ENCODE measurements at regions not wholly inside any gene's neighbourhood (a gene's known extent, or its start where the extent isn't known, plus 50 kb on each side); places are given as distances from the start of the nearest gene placed in this dataset.

- DNase-seq, result no peak
- peaks cover 3% of the 10 kb centered on the region for H3K27me3 Mint-ChIP-seq
Measured at GRCh38 chr2:240322231-240322955, 113.1 kb upstream of the GPC1 start.

GRCh38 chr2:240322991-240323390 is 112.5 kb upstream of the GPC1 start:
- Mint-ChIP-seq H3K36me3 (ENCODE audit: low read depth) (no peaks in the 10 kb centered on the region), H3K4me3 (no peak overlapping the region), H3K4me1 (ENCODE audit: low read depth) (no peaks in the 10 kb centered on the region), H3K27me3 (peaks cover 3% of the 10 kb centered on the region), H3K9me3 (no peaks in the 10 kb centered on the region), H3K27ac (no peak overlapping the region)
- no peak for DNase-seq

More at GRCh38 chr2:240322231-240322955, 113.1 kb upstream of the GPC1 start:
- H3K4me1 Mint-ChIP-seq (ENCODE audit: low read depth), result no peaks in the 10 kb centered on the region
- H3K9me3 Mint-ChIP-seq, result no peaks in the 10 kb centered on the region
- H3K4me3 Mint-ChIP-seq, result no peak overlapping the region
- no peak overlapping the region for H3K27ac Mint-ChIP-seq
- no peaks in the 10 kb centered on the region for H3K36me3 Mint-ChIP-seq (ENCODE audit: low read depth)

DNA sequence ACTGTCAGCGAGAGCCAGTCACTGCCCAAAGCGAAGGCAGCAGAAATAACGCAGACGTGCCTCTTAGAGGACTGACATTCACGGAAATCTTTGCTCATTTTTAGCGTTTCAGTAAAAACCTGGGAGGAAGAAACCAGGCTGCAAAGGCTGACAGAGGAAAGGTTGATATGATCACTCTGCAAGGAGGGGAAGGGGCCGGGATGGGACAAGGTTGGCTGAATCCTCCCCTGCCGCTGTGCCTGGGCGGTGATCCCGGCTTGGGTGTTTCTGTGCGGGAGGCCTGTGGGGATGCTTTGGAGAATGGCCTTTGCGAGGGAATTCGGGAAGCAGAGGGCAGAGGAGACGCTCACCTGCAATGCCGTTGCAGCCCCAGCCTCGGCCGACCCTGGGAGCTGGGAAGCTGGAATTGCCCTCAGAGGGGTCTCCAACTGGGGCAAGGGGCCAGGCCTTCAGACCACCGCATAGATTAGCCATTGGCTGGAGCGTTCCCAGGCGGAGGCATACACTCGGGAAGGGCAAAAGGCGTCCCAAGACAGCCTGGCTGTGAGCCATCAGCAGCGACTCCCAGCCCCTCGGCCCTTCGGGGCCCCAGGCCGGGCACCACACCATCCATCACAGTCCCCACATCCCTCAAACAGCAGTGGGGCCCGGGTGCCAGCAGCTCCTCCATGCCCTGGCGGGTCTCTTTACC is 111.7 kb upstream of the GPC1 start:
- DNase-seq, result no peak
- no peak overlapping the region for H3K27ac Mint-ChIP-seq
- no peaks in the 10 kb centered on the region for H3K4me1 Mint-ChIP-seq (ENCODE audit: low read depth)
- H3K27me3 Mint-ChIP-seq, result peaks cover 4% of the 10 kb centered on the region
- no peaks in the 10 kb centered on the region for H3K9me3 Mint-ChIP-seq
- no peaks in the 10 kb centered on the region for H3K36me3 Mint-ChIP-seq (ENCODE audit: low read depth)
- H3K4me3 Mint-ChIP-seq, result no peak overlapping the region

GRCh38 chr2:240324312-240325015 is 111.0 kb upstream of the GPC1 start:
- DNase-seq, result no peak
- Mint-ChIP-seq H3K27ac (no peak overlapping the region), H3K4me3 (no peak overlapping the region), H3K27me3 (peaks cover 9% of the 10 kb centered on the region), H3K36me3 (ENCODE audit: low read depth) (no peaks in the 10 kb centered on the region), H3K9me3 (no peaks in the 10 kb centered on the region), H3K4me1 (ENCODE audit: low read depth) (no peaks in the 10 kb centered on the region)

DNA sequence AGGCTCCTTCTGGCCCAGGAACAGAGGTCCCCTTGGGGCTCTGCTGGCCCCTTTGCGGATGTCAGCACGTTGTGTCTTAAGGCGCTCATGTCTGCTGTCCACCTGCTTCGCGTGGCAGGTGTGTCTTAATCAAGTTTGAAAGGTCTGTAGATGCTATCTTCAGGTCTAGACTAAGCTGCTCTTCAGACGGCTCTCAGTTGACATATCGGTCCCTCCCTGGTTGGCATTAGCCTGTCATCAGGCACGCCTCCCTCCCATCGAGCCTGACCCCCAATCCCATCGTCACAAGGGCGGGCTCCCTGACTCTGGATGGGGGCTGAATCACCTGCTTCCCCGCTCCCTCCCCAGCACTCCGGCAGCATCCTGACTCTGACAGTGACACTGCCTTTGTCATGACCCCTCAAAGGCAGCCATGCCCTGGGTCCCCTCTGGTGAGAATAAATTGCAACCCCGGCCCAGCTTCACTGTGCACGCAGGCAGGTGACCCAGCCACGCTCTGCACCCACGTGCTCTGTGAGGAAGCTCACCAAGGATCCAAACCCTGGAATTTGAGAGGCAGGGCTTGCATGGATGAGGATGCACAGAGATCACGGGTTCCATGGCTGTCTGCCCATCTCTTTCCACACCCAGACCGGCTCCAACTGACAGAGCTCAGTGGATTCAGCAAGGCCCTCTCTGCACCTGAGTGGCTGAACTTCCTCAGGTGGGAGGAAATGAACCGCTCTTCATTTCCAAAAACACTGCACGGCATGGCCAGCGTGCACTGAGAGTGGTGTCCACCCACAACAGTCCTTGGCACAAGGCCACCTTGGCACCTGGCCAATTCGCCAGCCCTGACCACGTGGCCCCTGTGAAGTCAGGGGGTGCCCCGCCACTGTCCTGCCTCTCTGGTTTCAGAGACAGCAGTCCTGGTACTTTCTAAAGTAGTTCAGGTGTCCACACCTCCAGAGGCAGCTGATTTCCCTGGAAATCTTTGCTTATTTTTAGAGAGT is 110.2 kb upstream of the GPC1 start:
- Mint-ChIP-seq H3K9me3 (no peaks in the 10 kb centered on the region), H3K36me3 (ENCODE audit: low read depth) (no peaks in the 10 kb centered on the region), H3K27me3 (peaks cover 9% of the 10 kb centered on the region), H3K27ac (no peak overlapping the region), H3K4me3 (no peak overlapping the region), H3K4me1 (ENCODE audit: low read depth) (no peaks in the 10 kb centered on the region)
- no peak for DNase-seq

GRCh38 chr2:240326246-240326645 is 109.2 kb upstream of the GPC1 start:
- Mint-ChIP-seq H3K36me3 (ENCODE audit: low read depth) (no peaks in the 10 kb centered on the region), H3K4me1 (ENCODE audit: low read depth) (no peaks in the 10 kb centered on the region), H3K4me3 (no peak overlapping the region), H3K27me3 (peaks cover 10% of the 10 kb centered on the region), H3K27ac (no peak overlapping the region), H3K9me3 (peaks cover under 1% of the 10 kb centered on the region)
- no peak for DNase-seq

GRCh38 chr2:240326886-240327285 is 108.6 kb upstream of the GPC1 start:
- no peaks in the 10 kb centered on the region for H3K36me3 Mint-ChIP-seq (ENCODE audit: low read depth)
- peaks cover 6% of the 10 kb centered on the region for H3K9me3 Mint-ChIP-seq
- H3K27ac Mint-ChIP-seq, result no peak overlapping the region
- H3K4me3 Mint-ChIP-seq, result no peak overlapping the region
- no peaks in the 10 kb centered on the region for H3K4me1 Mint-ChIP-seq (ENCODE audit: low read depth)
- DNase-seq, result no peak
- H3K27me3 Mint-ChIP-seq, result peaks cover 13% of the 10 kb centered on the region

GRCh38 chr2:240327566-240327965 is 107.9 kb upstream of the GPC1 start:
- H3K36me3 Mint-ChIP-seq (ENCODE audit: low read depth), result no peaks in the 10 kb centered on the region
- peaks cover 15% of the 10 kb centered on the region for H3K27me3 Mint-ChIP-seq
- no peak overlapping the region for H3K4me3 Mint-ChIP-seq
- H3K4me1 Mint-ChIP-seq (ENCODE audit: low read depth), result no peaks in the 10 kb centered on the region
- H3K27ac Mint-ChIP-seq, result no peak overlapping the region
- DNase-seq, result no peak
- H3K9me3 Mint-ChIP-seq, result peaks cover 11% of the 10 kb centered on the region

DNA sequence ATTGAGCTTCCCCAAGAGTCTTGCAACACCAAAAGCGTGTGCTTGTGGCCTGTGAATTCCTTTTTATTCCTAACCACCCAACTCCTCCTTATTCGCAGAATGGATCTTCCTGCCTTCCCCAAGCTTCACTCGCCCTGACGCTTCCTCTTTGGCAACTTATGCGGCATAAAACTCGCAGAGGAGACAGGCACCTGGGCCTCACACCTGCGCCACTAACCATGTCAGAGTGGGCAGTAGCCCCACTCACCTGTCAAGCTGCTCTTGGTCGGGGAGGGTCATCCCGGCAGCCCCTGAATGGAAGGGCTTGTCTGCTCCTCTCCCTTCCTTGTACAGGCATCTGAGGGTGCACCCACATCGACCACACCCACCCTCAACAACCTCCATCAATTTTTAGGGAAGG is 106.9 kb upstream of the GPC1 start:
- Mint-ChIP-seq H3K9me3 (peaks cover 14% of the 10 kb centered on the region), H3K4me3 (no peak overlapping the region), H3K27ac (no peak overlapping the region), H3K36me3 (ENCODE audit: low read depth) (no peaks in the 10 kb centered on the region), H3K27me3 (peaks cover 19% of the 10 kb centered on the region), H3K4me1 (ENCODE audit: low read depth) (no peaks in the 10 kb centered on the region)
- DNase-seq, result no peak

DNA sequence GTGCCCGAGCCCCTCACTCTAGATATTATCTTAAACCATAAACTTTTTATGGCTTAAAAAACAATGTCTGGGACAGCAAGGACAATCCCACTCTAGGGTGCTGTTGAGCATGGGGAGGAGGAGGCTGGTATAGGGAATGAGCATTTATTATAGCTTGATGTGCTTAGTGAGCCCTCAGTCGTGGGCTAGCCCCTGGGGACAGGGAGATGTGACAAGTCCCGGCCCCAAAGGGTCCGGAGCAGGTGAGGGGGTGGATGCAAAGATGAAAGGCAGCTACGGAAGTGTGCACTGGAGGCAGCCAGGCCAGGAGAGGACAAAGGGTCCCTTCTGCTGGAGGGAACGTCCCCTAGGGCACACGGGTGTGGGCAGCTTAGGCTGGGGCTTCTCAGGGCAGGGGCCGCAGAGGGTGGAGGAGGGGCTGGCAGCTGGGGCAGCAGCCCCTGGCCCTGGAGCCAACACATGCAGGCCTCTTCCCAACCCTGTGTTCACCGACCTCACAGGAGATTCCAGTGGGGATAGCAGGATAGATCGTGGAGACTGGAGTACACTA is 106.3 kb upstream of the GPC1 start:
- peaks cover 14% of the 10 kb centered on the region for H3K9me3 Mint-ChIP-seq
- no peak overlapping the region for H3K27ac Mint-ChIP-seq
- no peak for DNase-seq
- no peaks in the 10 kb centered on the region for H3K4me1 Mint-ChIP-seq (ENCODE audit: low read depth)
- no peak overlapping the region for H3K4me3 Mint-ChIP-seq
- peaks cover 21% of the 10 kb centered on the region for H3K27me3 Mint-ChIP-seq
- no peaks in the 10 kb centered on the region for H3K36me3 Mint-ChIP-seq (ENCODE audit: low read depth)

- no peaks in the 10 kb centered on the region for H3K36me3 Mint-ChIP-seq (ENCODE audit: low read depth)
- DNase-seq, result no peak
- no peak overlapping the region for H3K4me3 Mint-ChIP-seq
- H3K27me3 Mint-ChIP-seq, result peaks cover 27% of the 10 kb centered on the region
- no peak overlapping the region for H3K27ac Mint-ChIP-seq
- peaks cover 14% of the 10 kb centered on the region for H3K9me3 Mint-ChIP-seq
- H3K4me1 Mint-ChIP-seq (ENCODE audit: low read depth), result no peaks in the 10 kb centered on the region
Measured at GRCh38 chr2:240329778-240330177, 105.7 kb upstream of the GPC1 start.

DNA sequence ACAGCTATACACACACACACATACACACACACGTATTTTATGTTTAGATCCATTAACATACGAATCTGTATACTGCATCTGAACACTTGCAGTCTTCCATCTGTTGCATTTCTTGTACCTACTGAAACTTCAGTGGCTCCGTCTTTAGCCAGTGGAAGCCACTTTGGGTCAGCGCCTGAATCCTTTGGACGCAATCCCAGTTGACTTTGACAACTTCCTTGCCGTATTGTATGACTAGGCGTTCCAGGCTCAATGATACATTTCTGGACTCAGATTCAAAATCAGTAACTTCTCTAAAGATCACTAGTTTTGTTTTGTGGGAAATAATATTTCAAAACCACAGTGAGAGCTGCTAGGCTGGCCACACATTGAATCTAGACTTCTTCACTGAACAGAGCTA is 101.5 kb upstream of the GPC1 start:
- Mint-ChIP-seq H3K36me3 (ENCODE audit: low read depth) (no peaks in the 10 kb centered on the region), H3K27me3 (peaks cover 50% of the 10 kb centered on the region)
- DNase-seq, result no peak

GRCh38 chr2:240335061-240335460 is 100.4 kb upstream of the GPC1 start:
- Mint-ChIP-seq H3K27me3 (peaks cover 49% of the 10 kb centered on the region), H3K9me3 (peaks cover 14% of the 10 kb centered on the region), H3K4me1 (ENCODE audit: low read depth) (no peaks in the 10 kb centered on the region), H3K36me3 (ENCODE audit: low read depth) (no peaks in the 10 kb centered on the region), H3K4me3 (no peak overlapping the region), H3K27ac (no peak overlapping the region)
- DNase-seq, result no peak

More for the DNA sequence above, 101.5 kb upstream of the GPC1 start:
- no peaks in the 10 kb centered on the region for H3K4me1 Mint-ChIP-seq (ENCODE audit: low read depth)
- H3K4me3 Mint-ChIP-seq, result no peak overlapping the region
- no peak overlapping the region for H3K27ac Mint-ChIP-seq
- peaks cover 14% of the 10 kb centered on the region for H3K9me3 Mint-ChIP-seq

All from activated T-cell treated with anti-CD3 and anti-CD28 coated beads, Interleukin-2, amount 50 U/mL, for 24 hours (primary cell).